GM12873 (cell line): ENCODE measurements at regions not wholly inside any gene's neighbourhood (a gene's known extent, or its start where the extent isn't known, plus 50 kb on each side); places are given as distances from the start of the nearest gene placed in this dataset.

Experiments used
- TF ChIP-seq, protein P1 (sequence below): IDR thresholded peaks from 2 replicates; pipeline ENCODE4 v1.5.1; 2012; ENCODE audit warnings: low read depth, mild to moderate bottlenecking, moderate library complexity, low read length, control low read depth; ENCODE audit not compliant: insufficient read depth; ENCODE audit errors: missing control alignments

DNA sequence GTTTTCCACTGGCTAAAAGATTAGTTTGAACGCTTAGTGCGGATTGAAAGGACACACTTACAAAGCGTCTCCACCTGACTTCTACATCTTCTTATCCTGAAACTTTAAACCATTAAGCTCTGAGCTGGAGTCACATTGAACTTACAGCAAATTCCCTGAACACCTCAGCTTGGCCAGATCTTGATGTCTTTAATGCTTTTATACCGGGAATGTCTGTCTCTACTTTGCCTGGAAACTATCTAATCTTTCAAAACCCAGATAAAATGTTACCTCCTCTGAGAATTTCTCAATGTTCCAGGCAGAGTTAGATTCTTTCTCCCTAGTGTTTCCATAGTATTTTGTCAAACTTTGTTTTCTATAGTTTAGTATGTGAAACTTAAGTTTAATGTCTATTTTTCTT, 179.9 kb downstream of the DTHD1 start:
- TF ChIP-seq, protein P1, sequence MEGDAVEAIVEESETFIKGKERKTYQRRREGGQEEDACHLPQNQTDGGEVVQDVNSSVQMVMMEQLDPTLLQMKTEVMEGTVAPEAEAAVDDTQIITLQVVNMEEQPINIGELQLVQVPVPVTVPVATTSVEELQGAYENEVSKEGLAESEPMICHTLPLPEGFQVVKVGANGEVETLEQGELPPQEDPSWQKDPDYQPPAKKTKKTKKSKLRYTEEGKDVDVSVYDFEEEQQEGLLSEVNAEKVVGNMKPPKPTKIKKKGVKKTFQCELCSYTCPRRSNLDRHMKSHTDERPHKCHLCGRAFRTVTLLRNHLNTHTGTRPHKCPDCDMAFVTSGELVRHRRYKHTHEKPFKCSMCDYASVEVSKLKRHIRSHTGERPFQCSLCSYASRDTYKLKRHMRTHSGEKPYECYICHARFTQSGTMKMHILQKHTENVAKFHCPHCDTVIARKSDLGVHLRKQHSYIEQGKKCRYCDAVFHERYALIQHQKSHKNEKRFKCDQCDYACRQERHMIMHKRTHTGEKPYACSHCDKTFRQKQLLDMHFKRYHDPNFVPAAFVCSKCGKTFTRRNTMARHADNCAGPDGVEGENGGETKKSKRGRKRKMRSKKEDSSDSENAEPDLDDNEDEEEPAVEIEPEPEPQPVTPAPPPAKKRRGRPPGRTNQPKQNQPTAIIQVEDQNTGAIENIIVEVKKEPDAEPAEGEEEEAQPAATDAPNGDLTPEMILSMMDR = no peak

DNA sequence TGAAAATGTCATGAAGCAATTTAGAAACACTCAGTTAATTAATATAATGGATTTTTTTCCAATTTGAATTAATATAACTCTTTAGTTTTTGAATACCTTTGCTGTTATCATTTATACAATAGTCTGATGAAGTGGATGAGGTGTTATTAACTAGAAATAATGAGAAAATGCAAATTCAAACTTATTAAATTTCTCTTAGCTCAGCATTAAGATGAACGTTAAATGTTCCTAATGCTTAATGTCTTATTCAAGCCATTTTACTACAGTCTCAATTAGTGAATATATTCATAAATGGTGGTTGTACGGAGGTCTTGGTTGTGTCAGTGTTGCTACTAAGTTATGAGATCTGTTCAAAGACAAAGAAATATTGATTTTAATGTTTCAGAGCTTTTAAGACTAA, 186.3 kb downstream of the DTHD1 start:
- TF ChIP-seq, protein P1 = no peak

DNA sequence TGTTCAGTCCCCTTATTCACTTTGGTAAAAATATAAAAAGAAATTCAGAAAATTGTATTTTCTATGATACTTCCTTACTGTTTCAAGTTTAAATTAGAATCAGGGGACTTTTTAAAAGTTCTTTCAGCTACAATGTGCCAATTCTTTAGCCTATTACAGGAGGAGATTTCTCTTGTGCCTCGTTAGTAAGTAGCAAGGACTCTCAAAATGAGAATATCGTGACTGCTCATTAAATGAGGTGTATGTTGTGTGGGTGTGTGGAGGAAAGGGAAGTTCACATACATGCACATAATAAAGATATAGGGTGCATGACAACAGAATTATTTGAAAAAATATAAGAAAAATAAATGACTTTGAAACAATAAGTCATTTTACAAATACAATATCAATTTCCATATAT, 190.5 kb downstream of the DTHD1 start:
- TF ChIP-seq, protein P1 = no peak

DNA sequence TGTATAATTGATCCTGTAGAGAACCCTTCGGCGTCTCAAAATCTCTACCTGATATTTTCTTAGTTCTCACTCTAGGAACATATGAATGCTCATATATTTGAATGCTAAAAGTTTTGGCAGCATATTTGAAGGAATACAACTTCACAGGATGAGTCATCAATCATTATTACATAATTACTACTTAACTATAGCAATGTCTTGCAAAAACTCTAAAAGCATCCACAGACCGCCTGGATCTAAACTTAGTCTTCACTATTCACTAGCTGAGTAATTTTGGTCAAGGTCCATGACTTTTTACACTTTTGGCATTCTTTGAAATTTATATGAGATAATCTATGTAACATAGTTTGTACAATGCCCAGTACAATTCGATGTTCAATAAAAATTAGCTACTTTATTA, 194.7 kb downstream of the DTHD1 start:
- TF ChIP-seq, protein P1 = no peak

DNA sequence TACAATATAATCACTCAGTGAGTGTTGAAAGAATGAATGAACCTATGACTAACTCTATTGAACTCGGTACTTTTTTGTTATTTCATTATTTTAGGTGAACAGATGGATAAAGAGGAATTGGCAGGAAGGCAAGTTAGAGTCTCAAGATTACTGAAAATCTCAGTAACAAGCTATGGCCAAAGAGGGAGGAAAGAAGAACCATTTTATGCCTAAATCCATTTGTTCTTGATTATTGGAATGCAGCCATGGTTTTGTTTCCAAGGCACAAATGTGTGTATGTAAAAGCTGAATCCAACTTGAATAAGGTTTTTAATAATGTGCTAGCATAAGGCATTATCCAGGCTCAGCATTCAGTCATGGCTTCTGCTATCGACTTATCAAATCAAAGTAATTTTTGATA, 196.4 kb downstream of the DTHD1 start:
- TF ChIP-seq, protein P1 = no peak

DNA sequence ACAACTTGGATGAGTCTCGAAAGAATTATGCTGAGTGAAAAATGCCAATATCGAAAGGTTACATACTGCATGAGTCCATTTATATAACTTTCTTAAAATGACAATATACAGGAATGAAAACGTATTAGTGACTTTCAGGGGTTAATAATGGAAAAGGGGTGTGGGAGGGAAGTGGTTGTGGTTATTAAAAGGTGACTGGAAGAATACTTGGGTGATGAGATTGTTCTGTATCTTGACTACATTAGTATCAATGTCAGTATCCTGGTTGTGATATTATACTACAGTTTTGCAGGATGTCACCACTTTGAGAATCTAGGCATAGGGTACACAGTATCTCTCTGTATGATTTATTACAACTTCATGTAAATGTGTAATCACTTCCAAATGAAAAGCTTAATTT, 204.5 kb downstream of the DTHD1 start:
- TF ChIP-seq, protein P1 = no peak

DNA sequence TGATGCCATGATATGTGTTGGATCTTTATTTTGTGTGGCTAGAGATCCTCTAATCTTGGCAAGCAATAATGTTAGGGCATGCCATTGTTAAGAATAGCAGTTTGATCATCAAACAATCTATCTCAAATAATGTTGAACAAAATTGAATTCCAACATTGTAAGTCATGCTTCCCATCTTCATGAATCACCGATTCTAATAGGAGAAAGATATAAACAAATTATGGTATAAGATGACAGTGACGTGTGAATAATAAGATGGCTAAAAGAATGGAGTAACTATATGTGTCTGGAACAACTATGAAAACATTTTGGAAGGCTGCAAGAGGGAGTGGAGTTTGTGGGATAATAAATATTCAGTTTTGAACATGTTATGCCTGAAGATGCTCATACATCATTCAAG, 208.4 kb downstream of the DTHD1 start:
- TF ChIP-seq, protein P1 = no peak

DNA sequence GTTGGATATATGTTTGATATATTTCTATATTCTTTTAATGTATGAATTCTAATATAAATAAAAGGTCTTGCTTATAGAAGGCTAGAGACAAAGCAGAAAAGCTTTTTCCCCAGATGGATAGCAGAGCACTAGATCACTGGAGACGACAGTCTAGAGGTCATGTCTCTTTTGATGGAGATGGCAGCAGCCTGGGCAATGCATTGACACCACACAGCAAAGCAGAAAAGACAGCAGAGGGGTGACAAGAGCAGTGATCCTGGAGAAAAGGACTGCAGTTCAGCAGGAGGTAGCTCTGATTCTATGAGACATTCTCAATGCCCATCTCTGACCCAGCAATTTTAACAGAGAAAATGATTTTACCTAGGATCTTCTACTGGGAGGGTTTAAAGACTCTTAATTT, 210.6 kb downstream of the DTHD1 start:
- TF ChIP-seq, protein P1 = no peak
